ENCODE measurements at regions not wholly inside any gene's neighbourhood (a gene's known extent, or its start where the extent isn't known, plus 50 kb on each side); places are given as distances from the start of the nearest gene placed in this dataset.
A peak's percentile ranks its signal among the peaks of the same experiment; 100 is the strongest.

DNA sequence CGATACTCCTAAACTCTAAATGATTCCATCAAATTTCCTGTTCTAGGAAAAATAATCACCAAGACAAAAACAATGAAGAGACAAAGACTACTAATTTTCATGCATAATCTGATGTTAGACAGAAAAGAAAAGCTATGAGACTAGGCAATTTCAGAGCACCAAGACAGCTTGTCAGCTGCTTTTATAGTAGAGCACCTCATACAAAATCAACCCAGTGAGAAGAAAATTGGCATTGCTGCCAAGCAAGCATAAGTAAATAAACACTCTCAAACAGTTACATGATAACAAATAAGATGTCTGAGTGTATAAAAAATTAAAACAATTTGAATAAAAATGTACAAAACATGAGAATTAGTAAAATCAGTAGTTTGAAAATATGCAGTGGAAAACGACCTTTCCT is 1544.6 kb downstream of the C4orf33 start:
- H3K4me1 ChIP-seq (ENCODE audit: low read depth, poor library complexity, severe bottlenecking), result no peaks in the 10 kb centered on the region
- H4K20me1 ChIP-seq (ENCODE audit: insufficient read depth), result no peaks in the 10 kb centered on the region
- H3K4me3 ChIP-seq (IDR thresholded peaks at IDR 0.05; ENCODE audit: insufficient read depth, low read depth, low read length), result no peak overlapping the region
- no peak overlapping the region for H3K4me2 ChIP-seq
- no peak overlapping the region for H3K9ac ChIP-seq
- no peaks in the 10 kb centered on the region for H3K36me3 ChIP-seq (ENCODE audit: insufficient read depth)
- H2AFZ ChIP-seq (ENCODE audit: low read depth), result no peak overlapping the region
- H3K27ac ChIP-seq, result no peak overlapping the region
- H3K27me3 ChIP-seq (ENCODE audit: insufficient read depth, low read depth), result no peaks in the 10 kb centered on the region; the same call in 1 of the 2 replicates
- H3K79me2 ChIP-seq (ENCODE audit: insufficient read depth, low read depth), result no peaks in the 10 kb centered on the region
- TF ChIP-seq, protein P1, sequence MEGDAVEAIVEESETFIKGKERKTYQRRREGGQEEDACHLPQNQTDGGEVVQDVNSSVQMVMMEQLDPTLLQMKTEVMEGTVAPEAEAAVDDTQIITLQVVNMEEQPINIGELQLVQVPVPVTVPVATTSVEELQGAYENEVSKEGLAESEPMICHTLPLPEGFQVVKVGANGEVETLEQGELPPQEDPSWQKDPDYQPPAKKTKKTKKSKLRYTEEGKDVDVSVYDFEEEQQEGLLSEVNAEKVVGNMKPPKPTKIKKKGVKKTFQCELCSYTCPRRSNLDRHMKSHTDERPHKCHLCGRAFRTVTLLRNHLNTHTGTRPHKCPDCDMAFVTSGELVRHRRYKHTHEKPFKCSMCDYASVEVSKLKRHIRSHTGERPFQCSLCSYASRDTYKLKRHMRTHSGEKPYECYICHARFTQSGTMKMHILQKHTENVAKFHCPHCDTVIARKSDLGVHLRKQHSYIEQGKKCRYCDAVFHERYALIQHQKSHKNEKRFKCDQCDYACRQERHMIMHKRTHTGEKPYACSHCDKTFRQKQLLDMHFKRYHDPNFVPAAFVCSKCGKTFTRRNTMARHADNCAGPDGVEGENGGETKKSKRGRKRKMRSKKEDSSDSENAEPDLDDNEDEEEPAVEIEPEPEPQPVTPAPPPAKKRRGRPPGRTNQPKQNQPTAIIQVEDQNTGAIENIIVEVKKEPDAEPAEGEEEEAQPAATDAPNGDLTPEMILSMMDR (conservative IDR thresholded peaks at IDR 0.05; ENCODE audit: low read depth, low read length), result no peak

DNA sequence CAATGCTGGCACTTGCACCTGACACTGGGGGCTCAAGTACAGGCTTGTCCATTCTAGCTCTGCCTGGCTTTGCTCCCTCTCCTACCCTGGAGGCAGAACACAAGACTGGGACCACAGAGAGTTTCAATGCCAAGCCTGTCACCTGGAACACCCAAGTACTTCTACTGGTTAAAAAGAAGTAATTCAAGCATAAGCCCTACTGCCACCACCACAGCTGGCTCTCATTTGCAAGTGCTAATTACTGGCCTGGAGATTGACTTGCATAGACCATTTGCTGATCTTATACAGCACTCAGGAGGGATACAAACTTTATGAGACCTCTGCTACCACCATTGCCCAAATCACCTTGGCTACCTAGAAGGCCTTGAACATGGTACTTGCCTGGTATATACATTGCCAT is 1550.9 kb downstream of the C4orf33 start:
- Histone ChIP-seq H3K27ac (no peak overlapping the region), H3K27me3 (ENCODE audit: insufficient read depth, low read depth) (no peaks in the 10 kb centered on the region; the same call in 1 of the 2 replicates), H3K4me3 (IDR thresholded peaks at IDR 0.05; ENCODE audit: insufficient read depth, low read depth, low read length) (no peak overlapping the region), H3K79me2 (ENCODE audit: insufficient read depth, low read depth) (no peaks in the 10 kb centered on the region), H4K20me1 (ENCODE audit: insufficient read depth) (no peaks in the 10 kb centered on the region), H3K36me3 (ENCODE audit: insufficient read depth) (no peaks in the 10 kb centered on the region), H3K4me2 (no peak overlapping the region), H3K4me1 (ENCODE audit: low read depth, poor library complexity, severe bottlenecking) (peaks cover 47% of the 10 kb centered on the region), H3K9ac (no peak overlapping the region), H2AFZ (ENCODE audit: low read depth) (no peak overlapping the region)
- TF ChIP-seq, protein P1 (conservative IDR thresholded peaks at IDR 0.05; ENCODE audit: low read depth, low read length), result no peak

DNA sequence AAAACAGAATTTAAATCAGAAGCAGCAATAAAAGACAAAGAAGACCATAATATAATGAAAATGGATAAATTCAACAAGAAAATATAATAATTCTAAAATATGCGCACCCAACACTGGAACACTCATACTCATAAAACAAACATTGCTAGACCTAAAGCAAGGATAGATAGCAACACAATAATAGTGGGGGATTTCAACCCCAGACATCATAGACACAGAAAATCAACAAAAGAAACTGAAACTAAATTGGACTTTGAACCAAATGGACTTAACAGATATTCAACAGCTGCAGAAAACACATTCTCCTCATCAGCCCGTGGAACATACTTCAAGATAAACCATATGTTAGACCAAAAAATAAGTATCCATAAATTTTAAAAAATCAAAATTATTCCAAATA is 1552.6 kb downstream of the C4orf33 start:
- peak overlapping the region; percentile 40; the same call in 1 of the 2 replicates for H2AFZ ChIP-seq (ENCODE audit: low read depth)
- peak overlapping the region; percentile 74 for H3K4me2 ChIP-seq
- no peak overlapping the region for H3K4me3 ChIP-seq (IDR thresholded peaks at IDR 0.05; ENCODE audit: insufficient read depth, low read depth, low read length)
- H4K20me1 ChIP-seq (ENCODE audit: insufficient read depth), result no peaks in the 10 kb centered on the region
- no peaks in the 10 kb centered on the region; the same call in 1 of the 2 replicates for H3K27me3 ChIP-seq (ENCODE audit: insufficient read depth, low read depth)
- no peak overlapping the region for H3K9ac ChIP-seq
- peak overlapping the region; percentile 10; the same call in 1 of the 2 replicates for H3K27ac ChIP-seq
- H3K4me1 ChIP-seq (ENCODE audit: low read depth, poor library complexity, severe bottlenecking), result peaks cover 64% of the 10 kb centered on the region
- no peaks in the 10 kb centered on the region for H3K79me2 ChIP-seq (ENCODE audit: insufficient read depth, low read depth)
- TF ChIP-seq, protein P1 (conservative IDR thresholded peaks at IDR 0.05; ENCODE audit: low read depth, low read length), result no peak
- H3K36me3 ChIP-seq (ENCODE audit: insufficient read depth), result no peaks in the 10 kb centered on the region

DNA sequence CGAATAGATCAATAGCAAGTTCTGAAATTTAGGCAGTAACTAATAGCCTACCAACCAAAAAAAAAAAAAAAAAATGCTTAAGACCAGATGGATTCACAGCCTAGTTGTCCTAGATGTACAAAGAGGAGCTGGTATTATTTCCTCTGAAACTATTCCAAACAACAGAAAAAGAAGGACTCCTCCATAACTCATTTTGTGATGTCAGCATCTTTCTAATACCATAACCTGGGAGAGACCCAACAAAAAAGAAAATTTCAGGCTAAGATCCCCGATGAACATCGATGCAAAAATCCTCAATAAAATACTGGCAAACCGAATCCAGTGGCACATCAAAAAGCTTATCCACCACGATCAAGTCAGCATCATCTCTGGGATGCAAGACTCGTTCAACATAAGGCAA is 1557.9 kb downstream of the C4orf33 start:
- H3K4me2 ChIP-seq, result peak overlapping the region; percentile 44; the same call in 1 of the 2 replicates
- no peak overlapping the region for H3K4me3 ChIP-seq (IDR thresholded peaks at IDR 0.05; ENCODE audit: insufficient read depth, low read depth, low read length)
- no peak overlapping the region for H3K9ac ChIP-seq
- no peaks in the 10 kb centered on the region for H4K20me1 ChIP-seq (ENCODE audit: insufficient read depth)
- no peaks in the 10 kb centered on the region for H3K36me3 ChIP-seq (ENCODE audit: insufficient read depth)
- TF ChIP-seq, protein P1 (conservative IDR thresholded peaks at IDR 0.05; ENCODE audit: low read depth, low read length), result no peak
- H3K79me2 ChIP-seq (ENCODE audit: insufficient read depth, low read depth), result no peaks in the 10 kb centered on the region
- H2AFZ ChIP-seq (ENCODE audit: low read depth), result no peak overlapping the region
- peaks cover 49% of the 10 kb centered on the region for H3K4me1 ChIP-seq (ENCODE audit: low read depth, poor library complexity, severe bottlenecking)
- H3K27ac ChIP-seq, result no peak overlapping the region
- H3K27me3 ChIP-seq (ENCODE audit: insufficient read depth, low read depth), result no peaks in the 10 kb centered on the region

Data from KMS-11 (cell line).